HG03457 (cell line): ENCODE measurements at regions not wholly inside any gene's neighbourhood (a gene's known extent, or its start where the extent isn't known, plus 50 kb on each side); places are given as distances from the start of the nearest gene placed in this dataset.
A peak's percentile ranks its signal among the peaks of the same experiment; 100 is the strongest.
"Not testable (repeated sequence)": the region's sequence is repeated elsewhere in the genome, so short reads cannot be mapped to it uniquely, and the experiment has no call there.

ENCODE experiments used
- ATAC-seq: cut with Tn5 transposase; IDR thresholded peaks from one replicate; pipeline ENCODE4 v1.9.1; 2021; ENCODE audit warnings: moderate number of reproducible peaks; ENCODE audit not compliant: unreplicated experiment

- ATAC-seq, result no peak
Observed at GRCh38 chr20:22690616-22691179, 106.3 kb upstream of the FOXA2 start.

- ATAC-seq, result peak; percentile 67
Observed at GRCh38 chr20:22691369-22692118, 107.2 kb upstream of the FOXA2 start.

GRCh38 chr20:22692119-22692475, 107.7 kb upstream of the FOXA2 start:
- no peak for ATAC-seq

GRCh38 chr20:22692620-22693019, 108.2 kb upstream of the FOXA2 start:
- ATAC-seq, result not testable (repeated sequence)

- ATAC-seq, result no peak
Observed at GRCh38 chr20:22696759-22697158, 112.4 kb upstream of the FOXA2 start.

- ATAC-seq, result no peak
Observed at GRCh38 chr20:22698259-22698842, 114.0 kb upstream of the FOXA2 start.

GRCh38 chr20:22699396-22699795, 115.0 kb upstream of the FOXA2 start:
- no peak for ATAC-seq

- no peak for ATAC-seq
Observed at GRCh38 chr20:22700367-22700766, 116.0 kb upstream of the FOXA2 start.

GRCh38 chr20:22701679-22702308, 117.4 kb upstream of the FOXA2 start:
- ATAC-seq, result no peak

GRCh38 chr20:22703843-22704242, 119.5 kb upstream of the FOXA2 start:
- no peak for ATAC-seq

GRCh38 chr20:22711971-22712755, 127.8 kb upstream of the FOXA2 start:
- no peak for ATAC-seq

GRCh38 chr20:22716821-22717351, 132.5 kb upstream of the FOXA2 start:
- ATAC-seq, result no peak

GRCh38 chr20:22717466-22717865, 133.1 kb upstream of the FOXA2 start:
- ATAC-seq, result no peak

GRCh38 chr20:22719167-22719591, 134.8 kb upstream of the FOXA2 start:
- ATAC-seq, result no peak

- ATAC-seq, result no peak
Observed at GRCh38 chr20:22720206-22720605, 135.8 kb upstream of the FOXA2 start.

- ATAC-seq, result no peak
Observed at GRCh38 chr20:22722811-22723210, 138.4 kb upstream of the FOXA2 start.

GRCh38 chr20:22723659-22724058, 139.3 kb upstream of the FOXA2 start:
- ATAC-seq, result no peak

GRCh38 chr20:22728146-22728745, 143.9 kb upstream of the FOXA2 start:
- no peak for ATAC-seq

- ATAC-seq, result no peak
Observed at GRCh38 chr20:22729180-22729579, 144.8 kb upstream of the FOXA2 start.

- ATAC-seq, result no peak
Observed at GRCh38 chr20:22729616-22730236, 145.4 kb upstream of the FOXA2 start.
